CD4-positive, alpha-beta memory T cell (primary cell): ENCODE measurements at regions not wholly inside any gene's neighbourhood (a gene's known extent, or its start where the extent isn't known, plus 50 kb on each side); places are given as distances from the start of the nearest gene placed in this dataset.

Experiments used
- CTCF ChIA-PET: fragments of 350-600 bp; sonication (Branson Sonifier 250); formaldehyde crosslinking; loops from one replicate; lab custom pipeline; 2021; ENCODE audit warnings: inconsistent platforms; ENCODE audit not compliant: partially characterized antibody; lab: Charles Lee
- POLR2A ChIA-PET: fragments of 350-600 bp; sonication (Branson Sonifier 250); formaldehyde crosslinking; loops from one replicate; lab custom pipeline; 2021; ENCODE audit not compliant: partially characterized antibody; lab: Charles Lee
- DNase-seq, 5 donors: peaks; one replicate each; pipeline versions ENCODE4 v3.0.0 to v3.0.0-alpha.2; 2020 to 2022; ENCODE audit warnings: mixed read lengths in 1 of 5
- H3K27ac ChIP-seq: one replicate; pipeline ENCODE4 v1.7.0; 2013; ENCODE audit warnings: low read depth, low read length
- H3K27me3 ChIP-seq: 2 replicates; pipeline ENCODE4 v1.7.0; 2013; ENCODE audit warnings: mild to moderate bottlenecking, low read length, moderate library complexity; ENCODE audit not compliant: insufficient read depth
- H3K36me3 ChIP-seq: 2 replicates; pipeline ENCODE4 v1.7.0; 2013; ENCODE audit warnings: mild to moderate bottlenecking, low read length, moderate library complexity; ENCODE audit not compliant: insufficient read depth
- H3K4me1 ChIP-seq: 2 replicates; pipeline ENCODE4 v1.7.0; 2013; ENCODE audit warnings: mild to moderate bottlenecking, low read length, moderate library complexity; ENCODE audit not compliant: insufficient read depth
- H3K4me3 ChIP-seq, 2 donors: one replicate each; pipeline ENCODE4 v1.7.0; 2013; ENCODE audit warnings: low read length in 2 of 2, mild to moderate bottlenecking in 1 of 2
- H3K9me3 ChIP-seq, 2 donors: one replicate each; pipeline ENCODE4 v1.7.0; 2013; ENCODE audit warnings: low read length in 2 of 2, control low read depth in 1 of 2; ENCODE audit not compliant: control insufficient read depth in 1 of 2
- H3K27ac Mint-ChIP-seq, 7 donors: one replicate each; pipeline ENCODE4 v1.8.0; 2020 to 2021; ENCODE audit warnings: mixed read lengths in 7 of 7, mild to moderate bottlenecking in 6 of 7, inconsistent platforms in 3 of 7, moderate library complexity in 3 of 7
- H3K27me3 Mint-ChIP-seq, 2 donors: one replicate each; pipeline ENCODE4 v1.8.0; 2020 to 2021; ENCODE audit warnings: mixed read lengths in 2 of 2
- H3K36me3 Mint-ChIP-seq, 2 donors: one replicate each; pipeline ENCODE4 v1.8.0; 2020 to 2021; ENCODE audit warnings: mixed read lengths in 2 of 2, inconsistent platforms in 1 of 2, mild to moderate bottlenecking in 1 of 2
- H3K4me1 Mint-ChIP-seq, 4 donors: one replicate each; pipeline ENCODE4 v1.8.0; 2020 to 2021; ENCODE audit warnings: mixed read lengths in 4 of 4, mild to moderate bottlenecking in 1 of 4
- H3K4me3 Mint-ChIP-seq, 8 donors: one replicate each; pipeline ENCODE4 v1.8.0; 2020 to 2021; ENCODE audit warnings: mixed read lengths in 8 of 8, mild to moderate bottlenecking in 7 of 8, moderate library complexity in 6 of 8, inconsistent platforms in 3 of 8
- H3K9me3 Mint-ChIP-seq, 8 donors: one replicate each; pipeline ENCODE4 v1.8.0; 2020 to 2021; ENCODE audit warnings: mixed read lengths in 8 of 8, mild to moderate bottlenecking in 5 of 8, inconsistent platforms in 3 of 8, moderate library complexity in 1 of 8
- intact Hi-C: fragments of 100-400 bp; cut with micrococcal nuclease; formaldehyde crosslinking; loops from one replicate; pipeline ENCODE4 v1.15.1; 2023

DNA sequence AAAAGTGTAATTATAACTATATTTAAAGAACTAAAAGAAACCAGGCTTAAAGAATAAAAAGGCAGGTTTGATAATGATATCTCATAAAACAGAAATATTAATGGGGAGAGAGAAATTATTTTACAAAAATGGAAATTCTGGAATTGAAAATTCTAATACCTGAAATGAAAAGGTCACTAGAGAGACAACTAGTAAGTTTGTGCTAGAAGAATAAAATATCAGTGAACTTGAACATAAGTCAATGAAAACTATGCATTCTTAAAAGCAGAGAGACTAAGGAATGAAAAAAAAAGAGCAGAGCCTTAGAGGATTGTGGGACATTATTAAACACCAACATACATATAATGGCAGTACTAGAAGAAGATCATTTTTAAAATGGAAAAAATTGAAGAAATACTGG is 1475.0 kb upstream of the ZEB2 start:
- Mint-ChIP-seq H3K9me3 (peaks cover 0 to 30% (median 11%) of the 10 kb centered on the region in 8 donors), H3K36me3 (no peaks in the 10 kb centered on the region), H3K4me1 (no peaks in the 10 kb centered on the region), H3K27me3 (no peaks in the 10 kb centered on the region), H3K4me3 (no peak overlapping the region), H3K27ac (peak overlapping the region in 1 of 7 donors; percentile 79)
- H3K27ac ChIP-seq: no peak overlapping the region
- no peaks in the 10 kb centered on the region for H3K9me3 ChIP-seq
- ChIA-PET POLR2A (no interaction called here), CTCF (no interaction called here)
- no peak for DNase-seq
- no peaks in the 10 kb centered on the region for H3K4me1 ChIP-seq
- no peak overlapping the region for H3K4me3 ChIP-seq
- intact Hi-C loops: no loop called here
- no peaks in the 10 kb centered on the region for H3K36me3 ChIP-seq
- H3K27me3 ChIP-seq: no peaks in the 10 kb centered on the region

DNA sequence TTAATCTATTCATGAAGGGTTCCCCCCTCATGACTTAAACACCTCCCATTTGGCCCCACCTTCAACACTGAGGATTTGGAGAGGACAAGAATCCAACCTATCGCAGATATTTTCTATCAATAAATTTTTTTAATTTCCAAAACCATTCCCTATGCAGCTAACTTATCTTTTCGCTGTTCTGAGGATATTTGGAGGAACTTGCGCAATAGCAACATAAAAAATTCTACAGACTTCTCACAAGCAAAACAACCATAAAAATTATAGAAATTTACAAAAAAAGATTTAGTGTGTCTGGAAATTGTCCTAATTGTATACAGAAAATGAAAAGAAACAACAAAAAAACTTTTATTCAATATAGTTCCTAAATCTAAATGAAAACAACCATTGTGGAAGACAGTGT is 1472.7 kb upstream of the ZEB2 start:
- Mint-ChIP-seq H3K27ac (no peak overlapping the region), H3K4me1 (no peaks in the 10 kb centered on the region), H3K27me3 (no peaks in the 10 kb centered on the region), H3K9me3 (peaks cover 0 to 21% (median 11%) of the 10 kb centered on the region in 8 donors), H3K36me3 (no peaks in the 10 kb centered on the region), H3K4me3 (no peak overlapping the region)
- ChIA-PET CTCF (no interaction called here), POLR2A (no interaction called here)
- Histone ChIP-seq H3K36me3 (no peaks in the 10 kb centered on the region), H3K27ac (no peak overlapping the region), H3K9me3 (no peaks in the 10 kb centered on the region), H3K4me3 (no peak overlapping the region), H3K27me3 (no peaks in the 10 kb centered on the region), H3K4me1 (no peaks in the 10 kb centered on the region)
- intact Hi-C loops: no loop called here
- no peak for DNase-seq

DNA sequence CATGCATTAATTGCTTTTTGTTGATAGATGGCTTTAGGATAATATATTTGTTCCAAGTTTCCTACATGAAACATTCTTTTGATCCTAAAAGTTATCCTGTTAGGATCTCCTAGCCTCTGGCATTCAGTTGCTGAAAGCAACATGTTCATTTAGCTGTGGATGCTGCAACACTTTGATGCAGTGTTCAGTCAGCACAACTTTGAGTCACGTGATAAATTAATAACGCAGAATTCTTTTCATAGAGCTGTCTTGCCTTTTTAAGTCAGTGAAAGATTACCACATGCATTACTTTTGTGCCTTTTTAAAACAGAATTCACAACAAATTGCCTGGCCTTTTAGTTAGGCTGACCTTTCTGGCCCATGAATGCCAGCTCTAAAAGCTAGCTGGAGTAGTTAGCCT is 1467.9 kb upstream of the ZEB2 start:
- no peaks in the 10 kb centered on the region for H3K9me3 ChIP-seq
- ChIA-PET POLR2A (no interaction called here), CTCF (no interaction called here)
- intact Hi-C loops: no loop called here
- H3K36me3 Mint-ChIP-seq: no peaks in the 10 kb centered on the region
- no peaks in the 10 kb centered on the region for H3K27me3 Mint-ChIP-seq
- no peaks in the 10 kb centered on the region for H3K4me1 ChIP-seq
- H3K4me1 Mint-ChIP-seq: no peaks in the 10 kb centered on the region
- H3K9me3 Mint-ChIP-seq: peaks cover 0 to 8% (median 4%) of the 10 kb centered on the region in 8 donors
- no peak overlapping the region for H3K27ac Mint-ChIP-seq
- no peak for DNase-seq
- no peaks in the 10 kb centered on the region for H3K36me3 ChIP-seq
- no peak overlapping the region for H3K27ac ChIP-seq
- H3K4me3 ChIP-seq: no peak overlapping the region
- no peaks in the 10 kb centered on the region for H3K27me3 ChIP-seq
- H3K4me3 Mint-ChIP-seq: no peak overlapping the region

- intact Hi-C loops: no loop called here
- Mint-ChIP-seq H3K4me3 (no peak overlapping the region), H3K27me3 (no peaks in the 10 kb centered on the region), H3K4me1 (no peaks in the 10 kb centered on the region), H3K36me3 (no peaks in the 10 kb centered on the region), H3K27ac (no peak overlapping the region), H3K9me3 (peaks cover 0 to 5% (median under 1%) of the 10 kb centered on the region in 8 donors)
- Histone ChIP-seq H3K9me3 (no peaks in the 10 kb centered on the region), H3K27ac (no peak overlapping the region), H3K4me3 (no peak overlapping the region), H3K27me3 (no peaks in the 10 kb centered on the region), H3K4me1 (no peaks in the 10 kb centered on the region), H3K36me3 (no peaks in the 10 kb centered on the region)
- DNase-seq: no peak
- ChIA-PET POLR2A (no interaction called here), CTCF (no interaction called here)
These were observed 1465.6 kb upstream of the ZEB2 start for GRCh38 chr2:145985517-145985916.

GRCh38 chr2:145984580-145984979 is 1464.7 kb upstream of the ZEB2 start:
- Histone ChIP-seq H3K4me3 (no peak overlapping the region), H3K27me3 (no peaks in the 10 kb centered on the region), H3K36me3 (no peaks in the 10 kb centered on the region), H3K4me1 (no peaks in the 10 kb centered on the region), H3K9me3 (no peaks in the 10 kb centered on the region), H3K27ac (no peak overlapping the region)
- Mint-ChIP-seq H3K27me3 (no peaks in the 10 kb centered on the region), H3K27ac (peak overlapping the region in 1 of 7 donors; percentile 44), H3K36me3 (no peaks in the 10 kb centered on the region), H3K9me3 (peaks cover 0 to 5% (median 0%) of the 10 kb centered on the region in 8 donors), H3K4me3 (no peak overlapping the region), H3K4me1 (no peaks in the 10 kb centered on the region)
- intact Hi-C loops: no loop called here
- ChIA-PET POLR2A (no interaction called here), CTCF (no interaction called here)
- DNase-seq: no peak

DNA sequence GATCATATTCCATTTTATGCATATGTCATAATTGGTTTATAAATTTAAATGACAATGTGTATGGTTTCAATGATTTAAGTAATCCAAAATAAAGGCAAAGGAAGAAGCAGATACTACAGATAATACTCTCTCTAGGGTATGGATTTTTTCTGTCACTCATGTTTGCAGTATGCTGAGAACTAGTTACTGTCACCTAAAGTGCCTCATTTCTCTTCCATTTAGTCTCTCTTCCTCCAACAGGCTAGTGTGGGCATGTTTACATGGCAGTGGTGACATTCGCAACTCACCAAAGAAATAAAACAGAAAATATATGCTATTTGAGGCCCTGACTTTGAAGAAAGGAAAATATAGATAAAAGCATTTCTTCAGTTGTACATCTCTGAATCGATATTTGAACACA is 1460.4 kb upstream of the ZEB2 start:
- Mint-ChIP-seq H3K9me3 (peaks cover 0 to 5% (median 0%) of the 10 kb centered on the region in 8 donors), H3K27ac (no peak overlapping the region), H3K4me3 (no peak overlapping the region), H3K27me3 (no peaks in the 10 kb centered on the region), H3K4me1 (no peaks in the 10 kb centered on the region), H3K36me3 (no peaks in the 10 kb centered on the region)
- Histone ChIP-seq H3K4me1 (no peaks in the 10 kb centered on the region), H3K36me3 (no peaks in the 10 kb centered on the region), H3K27ac (no peak overlapping the region), H3K27me3 (no peaks in the 10 kb centered on the region), H3K9me3 (no peaks in the 10 kb centered on the region), H3K4me3 (no peak overlapping the region)
- intact Hi-C loops: no loop called here
- CTCF ChIA-PET: no interaction called here
- no peak for DNase-seq
- POLR2A ChIA-PET: no interaction called here

- ChIA-PET CTCF (no interaction called here), POLR2A (no interaction called here)
- no peaks in the 10 kb centered on the region for H3K27me3 ChIP-seq
- H3K27ac ChIP-seq: no peak overlapping the region
- no peak overlapping the region for H3K27ac Mint-ChIP-seq
- H3K36me3 ChIP-seq: no peaks in the 10 kb centered on the region
- H3K4me1 ChIP-seq: no peaks in the 10 kb centered on the region
- no peaks in the 10 kb centered on the region for H3K27me3 Mint-ChIP-seq
- no peaks in the 10 kb centered on the region for H3K9me3 ChIP-seq
- H3K4me1 Mint-ChIP-seq: no peaks in the 10 kb centered on the region
- intact Hi-C loops: no loop called here
- H3K4me3 ChIP-seq: no peak overlapping the region
- DNase-seq: no peak
- no peak overlapping the region for H3K4me3 Mint-ChIP-seq
- peaks cover 0 to 10% (median 1%) of the 10 kb centered on the region in 8 donors for H3K9me3 Mint-ChIP-seq
- no peaks in the 10 kb centered on the region for H3K36me3 Mint-ChIP-seq
These were observed 1455.5 kb upstream of the ZEB2 start for GRCh38 chr2:145975406-145975805.

DNA sequence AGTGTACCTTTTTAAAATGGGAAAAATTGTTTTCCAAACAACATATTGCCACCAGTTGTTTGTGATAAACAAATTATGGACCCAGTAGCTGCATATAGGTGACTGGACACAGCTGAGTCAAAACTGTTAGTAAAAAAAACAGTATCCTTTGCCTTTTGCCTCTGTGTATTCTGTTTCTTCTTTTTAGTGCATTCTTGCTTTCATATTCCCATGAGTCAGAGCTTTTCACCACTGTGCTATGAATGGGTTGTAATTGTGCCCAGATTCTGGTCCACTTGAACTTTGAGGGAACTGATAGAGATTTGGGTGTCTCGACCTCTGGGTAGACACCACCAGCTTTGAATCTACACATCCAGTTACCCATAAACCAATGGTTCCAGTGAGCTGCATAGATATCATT is 1441.9 kb upstream of the ZEB2 start:
- Mint-ChIP-seq H3K27ac (no peak overlapping the region), H3K27me3 (no peaks in the 10 kb centered on the region), H3K4me1 (no peaks in the 10 kb centered on the region), H3K4me3 (no peak overlapping the region), H3K9me3 (peaks cover 0 to 27% (median 19%) of the 10 kb centered on the region in 8 donors), H3K36me3 (no peaks in the 10 kb centered on the region)
- ChIA-PET CTCF (no interaction called here), POLR2A (no interaction called here)
- DNase-seq: no peak
- Histone ChIP-seq H3K27ac (no peak overlapping the region), H3K9me3 (peaks cover 0 to 3% of the 10 kb centered on the region in 2 donors), H3K4me1 (no peaks in the 10 kb centered on the region), H3K4me3 (no peak overlapping the region), H3K36me3 (no peaks in the 10 kb centered on the region), H3K27me3 (no peaks in the 10 kb centered on the region)
- intact Hi-C loops: no loop called here
